H1 (cell line): ENCODE measurements at regions not wholly inside any gene's neighbourhood (a gene's known extent, or its start where the extent isn't known, plus 50 kb on each side); places are given as distances from the start of the nearest gene placed in this dataset.

Source experiments
- ATF2 ChIP-seq: IDR thresholded peaks from 2 replicates; pipeline ENCODE4 v1.6.1; 2012; ENCODE audit warnings: low read length, inconsistent platforms
- EP300 ChIP-seq, 2 experiments: IDR thresholded peaks; 1 replicate in 1 of 2; 2 replicates in 1 of 2; pipeline ENCODE4 v1.6.1; 2011 to 2012; ENCODE audit warnings: low read depth in 2 of 2, low read length in 2 of 2, mild to moderate bottlenecking in 2 of 2, borderline replicate concordance in 1 of 2, inconsistent platforms in 1 of 2, moderate library complexity in 1 of 2
- EZH2 ChIP-seq: fragments of 200-600 bp; sonication (generic); IDR thresholded peaks from 2 replicates; pipeline ENCODE4 v1.7.1; 2012; ENCODE audit warnings: low read depth, mild to moderate bottlenecking, moderate library complexity, low read length, inconsistent platforms; ENCODE audit not compliant: severe bottlenecking
- POLR2A ChIP-seq, 2 experiments: IDR thresholded peaks; 1 replicate in 1 of 2; 2 replicates in 1 of 2; pipeline ENCODE4 v1.6.1; 2011; ENCODE audit warnings: low read depth in 2 of 2, low read length in 2 of 2, mild to moderate bottlenecking in 2 of 2; ENCODE audit errors: control extremely low read depth in 1 of 2
- RBBP5 ChIP-seq: IDR thresholded peaks from 2 replicates; pipeline ENCODE4 v1.7.1; 2012; ENCODE audit warnings: low read depth, mild to moderate bottlenecking, inconsistent platforms, low read length, moderate library complexity, borderline replicate concordance
- SP2 ChIP-seq: IDR thresholded peaks from 2 replicates; pipeline ENCODE4 v1.6.1; 2012; ENCODE audit warnings: mild to moderate bottlenecking, low read length, inconsistent platforms
- TCF12 ChIP-seq: IDR thresholded peaks from 2 replicates; pipeline ENCODE4 v1.6.1; 2011; ENCODE audit warnings: low read depth, mild to moderate bottlenecking, low read length
- TF ChIP-seq, protein P1 (sequence below), 3 experiments: IDR thresholded peaks; 1 replicate in 2 of 3; 2 replicates in 1 of 3; pipeline versions ENCODE4 v1.5.1 to v1.6.1; 2011; ENCODE audit warnings: low read length in 3 of 3, mild to moderate bottlenecking in 3 of 3, inconsistent platforms in 2 of 3, low read depth in 1 of 3, moderate library complexity in 1 of 3; ENCODE audit not compliant: insufficient read depth in 1 of 3; ENCODE audit errors: control extremely low read depth in 1 of 3
- TF ChIP-seq, protein P2 (sequence below): IDR thresholded peaks from 2 replicates; pipeline ENCODE4 v1.6.1; 2011; ENCODE audit warnings: low read length, improper control_type of control experiment

- no peak for TF ChIP-seq EZH2
- TF ChIP-seq POLR2A (IDR thresholded peaks at IDR 0.05; ENCODE audit: control extremely low read depth in 1 of 2, low read depth in 2 of 2, low read length in 2 of 2): no peak
- TF ChIP-seq, protein P1, sequence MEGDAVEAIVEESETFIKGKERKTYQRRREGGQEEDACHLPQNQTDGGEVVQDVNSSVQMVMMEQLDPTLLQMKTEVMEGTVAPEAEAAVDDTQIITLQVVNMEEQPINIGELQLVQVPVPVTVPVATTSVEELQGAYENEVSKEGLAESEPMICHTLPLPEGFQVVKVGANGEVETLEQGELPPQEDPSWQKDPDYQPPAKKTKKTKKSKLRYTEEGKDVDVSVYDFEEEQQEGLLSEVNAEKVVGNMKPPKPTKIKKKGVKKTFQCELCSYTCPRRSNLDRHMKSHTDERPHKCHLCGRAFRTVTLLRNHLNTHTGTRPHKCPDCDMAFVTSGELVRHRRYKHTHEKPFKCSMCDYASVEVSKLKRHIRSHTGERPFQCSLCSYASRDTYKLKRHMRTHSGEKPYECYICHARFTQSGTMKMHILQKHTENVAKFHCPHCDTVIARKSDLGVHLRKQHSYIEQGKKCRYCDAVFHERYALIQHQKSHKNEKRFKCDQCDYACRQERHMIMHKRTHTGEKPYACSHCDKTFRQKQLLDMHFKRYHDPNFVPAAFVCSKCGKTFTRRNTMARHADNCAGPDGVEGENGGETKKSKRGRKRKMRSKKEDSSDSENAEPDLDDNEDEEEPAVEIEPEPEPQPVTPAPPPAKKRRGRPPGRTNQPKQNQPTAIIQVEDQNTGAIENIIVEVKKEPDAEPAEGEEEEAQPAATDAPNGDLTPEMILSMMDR (IDR thresholded peaks at IDR 0.05; ENCODE audit: control extremely low read depth in 1 of 3, insufficient read depth in 1 of 3, low read depth in 1 of 3, low read length in 3 of 3): no peak
- TF ChIP-seq SP2: no peak
- no peak for TF ChIP-seq EP300 (IDR thresholded peaks at IDR 0.05; ENCODE audit: borderline replicate concordance in 1 of 2, low read depth in 2 of 2, low read length in 2 of 2)
- no peak for TF ChIP-seq TCF12
- TF ChIP-seq RBBP5: no peak
- no peak for TF ChIP-seq ATF2
- TF ChIP-seq, protein P2, sequence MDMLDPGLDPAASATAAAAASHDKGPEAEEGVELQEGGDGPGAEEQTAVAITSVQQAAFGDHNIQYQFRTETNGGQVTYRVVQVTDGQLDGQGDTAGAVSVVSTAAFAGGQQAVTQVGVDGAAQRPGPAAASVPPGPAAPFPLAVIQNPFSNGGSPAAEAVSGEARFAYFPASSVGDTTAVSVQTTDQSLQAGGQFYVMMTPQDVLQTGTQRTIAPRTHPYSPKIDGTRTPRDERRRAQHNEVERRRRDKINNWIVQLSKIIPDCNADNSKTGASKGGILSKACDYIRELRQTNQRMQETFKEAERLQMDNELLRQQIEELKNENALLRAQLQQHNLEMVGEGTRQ: no peak
Measured at GRCh38 chr21:14826630-14827029, 238.2 kb downstream of the NRIP1 start.
